KMS-11 (cell line): ENCODE measurements at regions not wholly inside any gene's neighbourhood (a gene's known extent, or its start where the extent isn't known, plus 50 kb on each side); places are given as distances from the start of the nearest gene placed in this dataset.

Source experiments
- H2AFZ ChIP-seq: fragments of 200-600 bp; sonication (generic); 2 replicates; pipeline ENCODE4 v1.6.1; 2016; ENCODE audit warnings: antibody characterized with exemption, mixed run types, low read depth
- H3K27ac ChIP-seq: fragments of 200-600 bp; sonication (generic); 2 replicates; pipeline ENCODE4 v1.6.1; 2016; ENCODE audit warnings: mild to moderate bottlenecking, mixed run types
- H3K27me3 ChIP-seq: fragments of 200-600 bp; sonication (generic); 2 replicates; pipeline ENCODE4 v1.6.1; 2017; ENCODE audit warnings: mild to moderate bottlenecking, low read depth, mixed run types, moderate library complexity; ENCODE audit not compliant: insufficient read depth
- H3K36me3 ChIP-seq: fragments of 200-600 bp; sonication (generic); 2 replicates; pipeline ENCODE4 v1.6.1; 2017; ENCODE audit warnings: mild to moderate bottlenecking, mixed run types; ENCODE audit not compliant: insufficient read depth
- H3K4me1 ChIP-seq: fragments of 200-600 bp; sonication (generic); 2 replicates; pipeline ENCODE4 v1.6.1; 2016; ENCODE audit warnings: mild to moderate bottlenecking, low read depth, mixed run types; ENCODE audit not compliant: poor library complexity, severe bottlenecking
- H3K4me2 ChIP-seq: fragments of 200-600 bp; sonication (generic); 2 replicates; pipeline ENCODE4 v1.7.0; 2016; ENCODE audit warnings: mild to moderate bottlenecking, mixed run types
- H3K4me3 ChIP-seq: fragments of 200-600 bp; sonication (generic); IDR thresholded peaks from 2 replicates; pipeline ENCODE4 v1.6.1; 2017; ENCODE audit warnings: low read depth, low read length, mixed read lengths; ENCODE audit not compliant: insufficient read depth
- H3K79me2 ChIP-seq: fragments of 200-600 bp; sonication (generic); 2 replicates; pipeline ENCODE4 v1.6.1; 2016; ENCODE audit warnings: low read depth, mixed run types; ENCODE audit not compliant: insufficient read depth
- H3K9ac ChIP-seq: fragments of 200-600 bp; sonication (generic); 2 replicates; pipeline ENCODE4 v1.6.1; 2016; ENCODE audit warnings: mild to moderate bottlenecking, mixed run types
- H4K20me1 ChIP-seq: fragments of 200-600 bp; sonication (generic); 2 replicates; pipeline ENCODE4 v1.6.1; 2016; ENCODE audit warnings: mild to moderate bottlenecking, mixed run types; ENCODE audit not compliant: insufficient read depth
- CTCF ChIP-seq: fragments of 200-600 bp; sonication (generic); conservative IDR thresholded peaks from 2 replicates; pipeline ENCODE4 v1.6.1; 2017; ENCODE audit warnings: low read depth, mild to moderate bottlenecking, antibody characterized with exemption, low read length, moderate library complexity, mixed read lengths

- Histone ChIP-seq H3K4me2 (no peak overlapping the region), H3K9ac (no peak overlapping the region), H3K27ac (no peak overlapping the region), H3K79me2 (no peaks in the 10 kb centered on the region), H3K27me3 (no peaks in the 10 kb centered on the region), H3K4me1 (peaks cover 8% of the 10 kb centered on the region), H4K20me1 (no peaks in the 10 kb centered on the region), H3K4me3 (no peak overlapping the region), H2AFZ (no peak overlapping the region), H3K36me3 (no peaks in the 10 kb centered on the region)
- no peak for TF ChIP-seq CTCF
These were observed 61.2 kb upstream of the GRIP1 start for GRCh38 chr12:66739940-66740651.

GRCh38 chr12:66740732-66741131 is 61.9 kb upstream of the GRIP1 start:
- H3K9ac ChIP-seq, result no peak overlapping the region
- no peaks in the 10 kb centered on the region for H4K20me1 ChIP-seq
- no peaks in the 10 kb centered on the region for H3K79me2 ChIP-seq
- no peak for TF ChIP-seq CTCF
- no peaks in the 10 kb centered on the region for H3K36me3 ChIP-seq
- H3K4me2 ChIP-seq, result no peak overlapping the region
- peaks cover 8% of the 10 kb centered on the region for H3K4me1 ChIP-seq
- H3K27ac ChIP-seq, result no peak overlapping the region
- no peaks in the 10 kb centered on the region for H3K27me3 ChIP-seq
- H2AFZ ChIP-seq, result no peak overlapping the region
- H3K4me3 ChIP-seq, result no peak overlapping the region

GRCh38 chr12:66741919-66742318 is 63.0 kb upstream of the GRIP1 start:
- no peak overlapping the region for H3K4me3 ChIP-seq
- no peak for TF ChIP-seq CTCF
- no peak overlapping the region for H2AFZ ChIP-seq
- no peaks in the 10 kb centered on the region for H4K20me1 ChIP-seq
- H3K79me2 ChIP-seq, result no peaks in the 10 kb centered on the region
- peaks cover 8% of the 10 kb centered on the region for H3K4me1 ChIP-seq
- no peaks in the 10 kb centered on the region for H3K27me3 ChIP-seq
- H3K9ac ChIP-seq, result no peak overlapping the region
- no peaks in the 10 kb centered on the region for H3K36me3 ChIP-seq
- H3K4me2 ChIP-seq, result no peak overlapping the region
- H3K27ac ChIP-seq, result no peak overlapping the region

- no peak overlapping the region for H2AFZ ChIP-seq
- H3K27ac ChIP-seq, result no peak overlapping the region
- no peaks in the 10 kb centered on the region for H4K20me1 ChIP-seq
- H3K36me3 ChIP-seq, result no peaks in the 10 kb centered on the region
- H3K79me2 ChIP-seq, result no peaks in the 10 kb centered on the region
- H3K4me1 ChIP-seq, result peaks cover 8% of the 10 kb centered on the region
- H3K4me3 ChIP-seq, result no peak overlapping the region
- no peak for TF ChIP-seq CTCF
- H3K27me3 ChIP-seq, result no peaks in the 10 kb centered on the region
- H3K9ac ChIP-seq, result no peak overlapping the region
- no peak overlapping the region for H3K4me2 ChIP-seq
These were observed 63.9 kb upstream of the GRIP1 start for GRCh38 chr12:66742508-66743367.
